Progenitor cell of endocrine pancreas (in vitro differentiated cells): ENCODE measurements at regions not wholly inside any gene's neighbourhood (a gene's known extent, or its start where the extent isn't known, plus 50 kb on each side); places are given as distances from the start of the nearest gene placed in this dataset.

Experiments
- DNase-seq: peaks from one replicate; pipeline ENCODE4 v3.0.0; 2021; ENCODE audit warnings: low spot score; ENCODE audit not compliant: unreplicated experiment
- H3K27ac Mint-ChIP-seq: 2 replicates; pipeline ENCODE4 v1.8.0; 2021; ENCODE audit warnings: mild to moderate bottlenecking, moderate library complexity, mixed read lengths
- H3K27me3 Mint-ChIP-seq: 2 replicates; pipeline ENCODE4 v1.8.0; 2021; ENCODE audit warnings: mixed read lengths
- H3K36me3 Mint-ChIP-seq: 2 replicates; pipeline ENCODE4 v1.8.0; 2022; ENCODE audit warnings: mixed read lengths; ENCODE audit not compliant: insufficient read depth
- H3K4me1 Mint-ChIP-seq: 2 replicates; pipeline ENCODE4 v1.8.0; 2021; ENCODE audit warnings: low read depth, mixed read lengths
- H3K4me3 Mint-ChIP-seq: 2 replicates; pipeline ENCODE4 v1.8.0; 2021; ENCODE audit warnings: low read depth, mild to moderate bottlenecking, moderate library complexity, mixed read lengths
- H3K9me3 Mint-ChIP-seq: 2 replicates; pipeline ENCODE4 v1.8.0; 2021; ENCODE audit warnings: low read depth, mixed read lengths
- CTCF ChIP-seq: fragments of 200-600 bp; sonication (generic); IDR thresholded peaks from one replicate; pipeline ENCODE4 v1.5.0; 2021; ENCODE audit warnings: antibody characterized with exemption, mild to moderate bottlenecking; ENCODE audit not compliant: unreplicated experiment

- H3K27ac Mint-ChIP-seq: no peak overlapping the region
- no peaks in the 10 kb centered on the region for H3K4me1 Mint-ChIP-seq
- no peaks in the 10 kb centered on the region for H3K36me3 Mint-ChIP-seq
- no peaks in the 10 kb centered on the region for H3K27me3 Mint-ChIP-seq
- TF ChIP-seq CTCF: no peak
- no peak for DNase-seq
- H3K4me3 Mint-ChIP-seq: no peak overlapping the region
- H3K9me3 Mint-ChIP-seq: peaks cover 9% of the 10 kb centered on the region
These were observed 142.8 kb upstream of the RGMB start for GRCh38 chr5:98630621-98631020.

GRCh38 chr5:98631311-98632054 is 142.0 kb upstream of the RGMB start:
- Mint-ChIP-seq H3K36me3 (no peaks in the 10 kb centered on the region), H3K9me3 (peaks cover 9% of the 10 kb centered on the region), H3K4me1 (no peaks in the 10 kb centered on the region), H3K4me3 (no peak overlapping the region), H3K27me3 (no peaks in the 10 kb centered on the region), H3K27ac (no peak overlapping the region)
- TF ChIP-seq CTCF: no peak
- no peak for DNase-seq

DNA sequence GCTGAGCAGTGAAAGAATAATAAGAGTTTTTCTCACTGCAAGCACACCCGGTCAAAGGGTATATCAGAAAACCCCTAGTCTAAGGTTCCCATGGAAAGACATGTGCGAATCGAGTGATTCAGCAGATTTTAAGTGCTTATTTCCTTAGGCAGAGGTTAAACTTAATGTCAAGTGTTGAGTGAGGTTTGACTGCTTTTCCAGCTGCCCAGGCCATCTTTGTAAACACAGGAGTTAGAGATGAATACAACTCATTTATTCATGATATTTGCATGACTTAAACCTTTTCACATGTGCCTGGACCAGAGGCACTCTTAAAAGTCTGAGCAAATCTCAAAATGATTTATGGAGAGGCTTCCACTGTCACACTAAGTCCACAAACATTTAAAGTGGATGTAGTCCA is 137.8 kb upstream of the RGMB start:
- no peak for TF ChIP-seq CTCF
- H3K4me3 Mint-ChIP-seq: no peak overlapping the region
- H3K27me3 Mint-ChIP-seq: no peaks in the 10 kb centered on the region
- no peaks in the 10 kb centered on the region for H3K9me3 Mint-ChIP-seq
- no peaks in the 10 kb centered on the region for H3K36me3 Mint-ChIP-seq
- H3K4me1 Mint-ChIP-seq: peaks cover 4% of the 10 kb centered on the region
- no peak overlapping the region for H3K27ac Mint-ChIP-seq
- DNase-seq: no peak

- no peak for TF ChIP-seq CTCF
- Mint-ChIP-seq H3K9me3 (no peaks in the 10 kb centered on the region), H3K27me3 (no peaks in the 10 kb centered on the region), H3K27ac (no peak overlapping the region), H3K4me3 (no peak overlapping the region), H3K4me1 (peaks cover 4% of the 10 kb centered on the region), H3K36me3 (no peaks in the 10 kb centered on the region)
- DNase-seq: no peak
These were observed 136.3 kb upstream of the RGMB start for GRCh38 chr5:98637116-98637515.

- H3K36me3 Mint-ChIP-seq: no peaks in the 10 kb centered on the region
- H3K4me3 Mint-ChIP-seq: no peak overlapping the region
- H3K27ac Mint-ChIP-seq: no peak overlapping the region
- no peaks in the 10 kb centered on the region for H3K27me3 Mint-ChIP-seq
- TF ChIP-seq CTCF: no peak
- no peaks in the 10 kb centered on the region for H3K9me3 Mint-ChIP-seq
- H3K4me1 Mint-ChIP-seq: peaks cover 4% of the 10 kb centered on the region
- no peak for DNase-seq
These were observed 135.9 kb upstream of the RGMB start for GRCh38 chr5:98637557-98637956.
